Stomach (tissue), 8 donors: ENCODE measurements at regions not wholly inside any gene's neighbourhood (a gene's known extent, or its start where the extent isn't known, plus 50 kb on each side); places are given as distances from the start of the nearest gene placed in this dataset.

ENCODE experiments used
- DNase-seq, 2 donors: peaks; one replicate each; pipeline versions ENCODE4 v3.0.0 to v3.0.0-alpha.2; 2013 to 2019
- H3K27ac ChIP-seq, 5 donors: fragments of 200-600 bp in 4 of 5; sonication (generic) in 4 of 5; one replicate each; pipeline ENCODE4 v1.5.1; 2013 to 2019; ENCODE audit warnings: mild to moderate bottlenecking in 1 of 5, moderate library complexity in 1 of 5
- H3K27me3 ChIP-seq, 3 donors: fragments of 200-600 bp; sonication (generic); one replicate each; pipeline ENCODE4 v1.5.1; 2017 to 2019; ENCODE audit warnings: mixed run types in 1 of 3
- H3K36me3 ChIP-seq, 4 donors: fragments of 200-600 bp; sonication (generic); 1 replicate in 3 of 4; 2 replicates in 1 of 4; pipeline ENCODE4 v1.5.1; 2016 to 2019
- H3K4me1 ChIP-seq, 4 donors: fragments of 200-600 bp; sonication (generic); one replicate each; pipeline ENCODE4 v1.5.1; 2016 to 2019
- H3K4me3 ChIP-seq, 4 donors: fragments of 200-600 bp; sonication (generic) in 3 of 4; one replicate each; pipeline ENCODE4 v1.5.1; 2016 to 2019; ENCODE audit warnings: mild to moderate bottlenecking in 1 of 4
- H3K9me3 ChIP-seq, 4 donors: fragments of 200-600 bp; sonication (generic); one replicate each; pipeline ENCODE4 v1.5.1; 2016 to 2019
- CTCF ChIP-seq, 7 experiments: fragments of 450-650 bp in 4 of 7; fragments of 200-600 bp in 3 of 7; sonication (generic) in 3 of 7; IDR thresholded peaks; one replicate each; pipeline ENCODE4 v1.5.1; 2016 to 2019; ENCODE audit warnings: antibody characterized with exemption in 7 of 7, control low read depth in 2 of 7, mild to moderate bottlenecking in 1 of 7
- EP300 ChIP-seq: sonication (generic); formaldehyde crosslinking; IDR thresholded peaks from one replicate; pipeline ENCODE4 v1.6.1; 2017; ENCODE audit warnings: antibody characterized with exemption
- POLR2A ChIP-seq, 4 donors: fragments of 450-650 bp; IDR thresholded peaks; one replicate each; pipeline ENCODE4 v1.6.1; 2016; ENCODE audit warnings: antibody characterized with exemption in 4 of 4, control low read depth in 2 of 4, mild to moderate bottlenecking in 1 of 4, moderate library complexity in 1 of 4
- POLR2AphosphoS5 ChIP-seq, 3 donors: sonication (generic); formaldehyde crosslinking; IDR thresholded peaks; one replicate each; pipeline ENCODE4 v1.6.1; 2016; ENCODE audit warnings: antibody characterized with exemption in 3 of 3
- WGBS, 5 donors: extraction: QIAGEN DNeasy Blood & Tissue Kit in 3 of 5; methylation state at CpG; one replicate each; pipeline versions ENCODE4 v1.1.5 to v1.1.7; 2013 to 2018; 5-methylcytosine and 5-hydroxymethylcytosine counted together
- intact Hi-C: fragments of 100-400 bp; cut with DNase I; formaldehyde crosslinking; loops from one replicate; pipeline ENCODE4 v1.15.1; 2023; ENCODE audit warnings: low total_unique reads
- donor health status: healthy with polysubstance abuse.
- donor health status: Bipolar disorder and iron deficiency.
- donor health status: healthy.

- Histone ChIP-seq H3K4me3 (no peak overlapping the region), H3K27ac (no peak overlapping the region)
- intact Hi-C loops, result no loop called here
Measured at GRCh38 chr5:101662263-101662662, 633.8 kb downstream of the SLCO4C1 start.

GRCh38 chr5:101658433-101658832 is 637.7 kb downstream of the SLCO4C1 start:
- Histone ChIP-seq H3K36me3 (no peaks in the 10 kb centered on the region), H3K4me3 (no peak overlapping the region), H3K4me1 (no peaks in the 10 kb centered on the region), H3K27me3 (no peaks in the 10 kb centered on the region), H3K27ac (no peak overlapping the region), H3K9me3 (no peaks in the 10 kb centered on the region)
- no peak for DNase-seq
- TF ChIP-seq EP300 (no peak), CTCF (IDR thresholded peaks at IDR 0.05) (no peak), POLR2A (IDR thresholded peaks at IDR 0.05) (no peak), POLR2AphosphoS5 (IDR thresholded peaks at IDR 0.05) (no peak)
- intact Hi-C loops, result no loop called here
- WGBS, 5 donors, result 72 to 79% (median 76%) methylated on average over 7 of the region's 7 CpGs

More at GRCh38 chr5:101662263-101662662, 633.8 kb downstream of the SLCO4C1 start:
- Histone ChIP-seq H3K9me3 (no peaks in the 10 kb centered on the region), H3K27me3 (no peaks in the 10 kb centered on the region), H3K36me3 (no peaks in the 10 kb centered on the region), H3K4me1 (no peaks in the 10 kb centered on the region)
- no peak for DNase-seq
- TF ChIP-seq POLR2A (IDR thresholded peaks at IDR 0.05) (no peak), CTCF (IDR thresholded peaks at IDR 0.05) (no peak), EP300 (no peak), POLR2AphosphoS5 (IDR thresholded peaks at IDR 0.05) (no peak)

GRCh38 chr5:101653996-101654395 is 642.1 kb downstream of the SLCO4C1 start:
- intact Hi-C loops, result no loop called here
- Histone ChIP-seq H3K4me3 (no peak overlapping the region), H3K27ac (no peak overlapping the region), H3K9me3 (no peaks in the 10 kb centered on the region), H3K27me3 (no peaks in the 10 kb centered on the region), H3K4me1 (no peaks in the 10 kb centered on the region), H3K36me3 (no peaks in the 10 kb centered on the region)
- 70 to 77% (median 72%) methylated on average over 2 of the region's 2 CpGs for WGBS, 5 donors
- TF ChIP-seq CTCF (IDR thresholded peaks at IDR 0.05) (no peak), EP300 (no peak), POLR2AphosphoS5 (IDR thresholded peaks at IDR 0.05) (no peak), POLR2A (IDR thresholded peaks at IDR 0.05) (no peak)
- no peak for DNase-seq

GRCh38 chr5:101647861-101648260 is 648.2 kb downstream of the SLCO4C1 start:
- H3K4me3 ChIP-seq, result no peak overlapping the region
- H3K27me3 ChIP-seq, result no peaks in the 10 kb centered on the region
- no peaks in the 10 kb centered on the region for H3K9me3 ChIP-seq
- H3K27ac ChIP-seq, result no peak overlapping the region
- TF ChIP-seq POLR2AphosphoS5 (IDR thresholded peaks at IDR 0.05) (no peak), POLR2A (IDR thresholded peaks at IDR 0.05) (no peak), EP300 (no peak), CTCF (IDR thresholded peaks at IDR 0.05) (no peak)
- DNase-seq, result no peak
- intact Hi-C loops, result no loop called here
- no peaks in the 10 kb centered on the region for H3K36me3 ChIP-seq
- 70 to 91% (median 83%) methylated on average over 2 of the region's 2 CpGs for WGBS, 5 donors
- H3K4me1 ChIP-seq, result no peaks in the 10 kb centered on the region

GRCh38 chr5:101643794-101644193 is 652.3 kb downstream of the SLCO4C1 start:
- 72 to 95% (median 88%) methylated on average over 2 of the region's 2 CpGs for WGBS, 5 donors
- H3K27me3 ChIP-seq, result no peaks in the 10 kb centered on the region
- no peaks in the 10 kb centered on the region for H3K9me3 ChIP-seq
- no peak for DNase-seq
- no peaks in the 10 kb centered on the region for H3K36me3 ChIP-seq
- H3K4me1 ChIP-seq, result no peaks in the 10 kb centered on the region
- H3K27ac ChIP-seq, result no peak overlapping the region
- H3K4me3 ChIP-seq, result no peak overlapping the region
- intact Hi-C loops, result no loop called here
- TF ChIP-seq CTCF (IDR thresholded peaks at IDR 0.05), result no peak
- no peak for TF ChIP-seq POLR2A (IDR thresholded peaks at IDR 0.05)
- TF ChIP-seq POLR2AphosphoS5 (IDR thresholded peaks at IDR 0.05), result no peak
- TF ChIP-seq EP300, result no peak
